HG03196 (cell line): ENCODE measurements at regions not wholly inside any gene's neighbourhood (a gene's known extent, or its start where the extent isn't known, plus 50 kb on each side); places are given as distances from the start of the nearest gene placed in this dataset.

Source experiments
- ATAC-seq: cut with Tn5 transposase; IDR thresholded peaks from one replicate; pipeline ENCODE4 v1.9.1; 2021; ENCODE audit not compliant: unreplicated experiment

DNA sequence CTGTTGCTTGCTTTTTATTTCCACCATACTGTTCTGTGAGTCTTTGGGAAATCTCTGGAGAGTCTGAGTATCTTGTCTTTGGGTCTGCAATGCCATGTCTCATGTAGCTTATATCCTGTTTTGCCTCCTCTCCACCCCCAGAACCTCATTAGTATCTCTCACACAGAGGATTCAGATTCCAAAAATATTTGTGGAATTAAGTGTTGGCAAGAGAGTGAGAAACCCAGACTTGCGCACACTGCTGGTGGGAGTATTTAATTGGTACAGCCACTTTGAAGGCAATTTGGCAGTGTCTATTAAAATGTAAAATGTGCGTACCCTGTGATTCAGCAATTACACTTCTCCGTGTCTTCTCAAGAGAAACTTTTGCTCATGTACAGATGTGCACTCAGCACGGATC, 68.6 kb downstream of the ZNF621 start:
- ATAC-seq: no peak

DNA sequence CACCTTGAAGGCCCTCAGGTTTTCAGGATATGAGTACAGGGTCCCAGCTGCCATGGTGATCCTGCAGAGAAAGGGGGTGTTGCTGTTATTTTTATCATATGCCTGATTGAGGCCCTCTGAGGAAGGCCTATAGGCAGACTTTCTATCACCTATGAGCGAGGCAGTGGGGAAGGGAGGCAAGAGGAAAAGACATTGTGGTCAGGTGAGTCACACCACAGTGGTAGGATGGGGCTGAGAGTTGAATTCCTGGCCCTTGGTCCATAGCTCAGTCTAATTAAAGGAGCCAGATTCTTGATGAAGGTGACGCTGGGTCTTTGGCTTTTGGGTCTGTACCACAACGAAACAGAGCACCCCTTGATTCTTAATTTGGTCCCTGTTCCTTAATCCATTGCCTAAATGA, 72.7 kb downstream of the ZNF621 start:
- ATAC-seq: no peak

DNA sequence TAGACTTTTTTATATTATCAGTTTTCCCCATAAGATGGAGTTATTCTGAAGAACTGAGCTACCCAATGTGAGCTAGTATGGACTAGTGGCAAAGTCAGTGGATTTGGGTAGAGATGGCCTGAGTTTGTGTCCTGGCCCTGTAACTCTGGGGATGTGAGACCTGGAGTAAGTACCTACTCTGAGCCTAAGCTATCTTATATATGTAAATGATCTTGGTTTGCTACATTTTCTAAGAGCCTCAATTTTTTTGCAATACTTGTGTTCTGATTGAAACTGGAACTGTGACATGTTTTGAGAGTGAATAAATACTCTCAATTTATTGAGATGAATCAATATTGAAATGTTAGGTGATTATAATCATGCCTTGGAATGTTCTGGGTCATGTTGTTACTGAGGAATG, 73.6 kb downstream of the ZNF621 start:
- no peak for ATAC-seq

DNA sequence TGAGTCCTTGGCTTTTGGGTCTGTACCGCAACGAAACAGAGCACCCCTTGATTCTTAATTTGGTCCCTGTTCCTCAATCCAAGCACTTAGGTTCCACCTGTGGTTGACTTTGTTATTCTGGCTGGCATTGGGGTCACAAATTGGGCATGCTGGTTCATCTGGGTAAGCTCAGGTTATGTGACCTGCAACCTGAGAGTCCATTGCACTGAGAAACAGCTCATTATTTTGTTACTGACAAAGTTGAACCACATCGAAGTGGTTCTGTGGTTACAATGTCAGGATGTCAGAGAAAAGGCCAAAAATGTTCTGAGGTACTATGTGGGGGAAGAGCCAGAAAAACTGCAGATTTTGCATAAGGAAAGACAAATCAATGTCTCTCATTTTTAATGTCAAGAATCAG, 74.2 kb downstream of the ZNF621 start:
- no peak for ATAC-seq

DNA sequence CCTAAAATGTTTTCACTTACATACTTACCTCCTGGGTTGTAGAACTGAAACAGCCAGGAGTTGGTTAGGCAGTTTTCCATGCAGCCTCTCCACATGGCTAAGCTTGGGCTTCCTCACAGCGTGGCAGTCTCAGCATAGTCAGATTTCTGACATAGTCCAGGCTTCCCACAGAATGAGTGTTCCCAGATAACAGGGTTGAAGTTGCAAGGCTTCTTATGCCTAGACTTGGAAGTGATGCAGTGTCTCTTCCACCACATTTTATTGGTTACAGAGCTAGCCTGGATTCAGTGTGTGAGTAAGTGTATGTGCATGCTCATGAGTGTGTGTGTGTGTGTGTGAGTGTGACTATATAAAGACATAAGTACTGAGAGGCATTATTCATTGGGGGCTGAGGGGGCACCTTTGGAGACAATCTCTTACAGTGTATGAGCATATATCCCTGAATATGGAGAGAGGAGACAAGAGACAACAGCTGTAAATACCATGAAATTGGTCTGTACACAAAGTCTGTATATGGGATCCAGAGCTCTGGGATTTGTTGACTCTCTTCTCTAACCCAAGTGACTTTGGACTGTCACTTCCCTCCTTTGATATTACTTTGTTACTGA, 78.1 kb downstream of the ZNF621 start:
- no peak for ATAC-seq

DNA sequence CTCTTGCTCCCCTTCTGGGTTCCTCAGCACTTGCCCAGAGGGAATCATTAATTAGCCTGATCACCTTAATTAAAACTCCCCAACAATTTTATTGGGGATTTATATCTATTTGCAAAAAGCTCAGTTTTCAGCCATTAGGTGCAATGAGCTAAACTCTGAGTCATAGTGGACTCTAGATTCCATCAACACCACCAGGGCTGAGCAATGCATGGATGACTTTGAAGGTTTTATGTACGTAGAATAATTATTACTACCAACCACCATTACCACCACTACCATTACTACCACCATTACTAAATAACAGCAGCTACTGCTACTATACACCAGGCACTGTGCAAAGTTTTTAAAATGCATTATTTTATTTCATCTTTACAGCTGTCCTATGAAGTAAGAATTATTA, 81.2 kb downstream of the ZNF621 start:
- ATAC-seq: no peak

DNA sequence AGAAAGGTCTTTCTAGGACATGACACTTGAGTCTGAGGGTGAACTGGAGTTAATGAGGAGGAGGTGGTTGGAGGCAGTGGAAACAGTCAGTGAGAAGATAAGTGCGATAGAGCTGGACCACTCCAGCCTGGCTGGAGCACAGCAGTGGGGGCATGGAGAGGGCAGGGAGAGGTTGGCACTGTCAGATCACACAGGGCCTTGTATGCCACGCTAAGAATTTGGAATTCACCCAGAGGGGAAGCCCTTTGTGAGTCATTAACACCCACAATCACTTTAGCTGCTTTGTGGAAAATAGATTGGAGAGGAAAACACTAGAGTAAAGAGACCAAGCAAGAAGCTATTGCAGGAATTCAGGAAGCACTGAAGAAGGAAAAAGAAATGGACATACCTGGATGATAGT, 83.3 kb downstream of the ZNF621 start:
- no peak for ATAC-seq

DNA sequence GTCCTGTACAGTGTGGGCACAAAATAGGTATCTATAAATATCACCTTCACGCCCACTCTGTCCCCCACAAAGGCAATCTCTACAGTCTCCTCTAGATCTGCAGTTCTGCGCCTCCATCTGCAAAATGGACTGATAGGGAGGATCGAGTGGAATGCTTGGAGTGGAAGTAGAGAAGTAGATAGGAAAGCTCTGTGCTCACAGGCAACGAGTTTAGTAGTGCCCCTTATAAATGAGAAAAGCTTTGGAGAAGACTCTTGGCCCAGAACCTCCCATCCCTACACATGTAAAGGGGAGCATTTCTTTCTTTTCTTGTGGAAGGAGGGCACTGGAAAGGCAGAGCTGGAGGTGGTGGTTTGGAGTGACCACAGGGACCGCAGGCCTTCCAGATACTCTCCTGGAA, 88.5 kb downstream of the ZNF621 start:
- no peak for ATAC-seq

DNA sequence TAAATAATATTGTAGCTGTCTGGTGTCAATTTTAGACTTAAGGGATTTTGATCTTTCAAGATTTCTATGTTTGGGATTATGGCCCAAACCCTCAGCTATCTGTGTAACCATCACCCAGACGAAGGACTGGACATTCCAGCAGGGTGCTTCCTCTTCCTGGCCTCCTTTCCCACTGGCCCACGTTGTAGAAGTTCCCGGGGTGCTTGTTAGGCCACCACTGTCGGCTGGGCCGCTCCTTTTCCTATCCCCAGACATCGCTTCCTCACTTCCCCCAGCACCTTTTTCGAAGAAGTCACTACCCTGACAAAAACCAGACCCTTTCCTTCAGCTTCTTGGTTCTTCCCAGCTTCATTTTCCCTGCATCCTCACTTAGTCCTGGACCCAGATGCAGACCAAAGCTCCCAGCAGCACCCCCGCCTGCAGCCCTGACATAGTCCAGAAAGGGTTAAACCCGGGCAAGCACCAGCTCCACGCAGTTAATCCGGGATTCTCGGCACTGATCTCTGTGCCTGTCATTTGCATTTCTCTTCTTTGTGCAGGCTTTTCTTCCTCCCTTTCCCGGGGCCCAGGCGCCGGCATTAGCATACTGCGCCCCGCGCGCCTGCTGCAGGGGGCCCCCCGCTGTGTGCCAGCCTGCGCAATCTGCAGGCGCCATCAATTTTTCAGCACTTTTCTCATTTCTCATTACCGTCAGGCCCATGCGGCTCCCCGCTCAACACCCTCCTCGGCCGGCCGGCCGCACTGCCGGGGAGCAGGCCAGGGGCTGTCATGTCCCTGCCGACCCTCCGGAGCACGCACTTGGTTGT, 90.6 kb downstream of the ZNF621 start:
- ATAC-seq: no peak

DNA sequence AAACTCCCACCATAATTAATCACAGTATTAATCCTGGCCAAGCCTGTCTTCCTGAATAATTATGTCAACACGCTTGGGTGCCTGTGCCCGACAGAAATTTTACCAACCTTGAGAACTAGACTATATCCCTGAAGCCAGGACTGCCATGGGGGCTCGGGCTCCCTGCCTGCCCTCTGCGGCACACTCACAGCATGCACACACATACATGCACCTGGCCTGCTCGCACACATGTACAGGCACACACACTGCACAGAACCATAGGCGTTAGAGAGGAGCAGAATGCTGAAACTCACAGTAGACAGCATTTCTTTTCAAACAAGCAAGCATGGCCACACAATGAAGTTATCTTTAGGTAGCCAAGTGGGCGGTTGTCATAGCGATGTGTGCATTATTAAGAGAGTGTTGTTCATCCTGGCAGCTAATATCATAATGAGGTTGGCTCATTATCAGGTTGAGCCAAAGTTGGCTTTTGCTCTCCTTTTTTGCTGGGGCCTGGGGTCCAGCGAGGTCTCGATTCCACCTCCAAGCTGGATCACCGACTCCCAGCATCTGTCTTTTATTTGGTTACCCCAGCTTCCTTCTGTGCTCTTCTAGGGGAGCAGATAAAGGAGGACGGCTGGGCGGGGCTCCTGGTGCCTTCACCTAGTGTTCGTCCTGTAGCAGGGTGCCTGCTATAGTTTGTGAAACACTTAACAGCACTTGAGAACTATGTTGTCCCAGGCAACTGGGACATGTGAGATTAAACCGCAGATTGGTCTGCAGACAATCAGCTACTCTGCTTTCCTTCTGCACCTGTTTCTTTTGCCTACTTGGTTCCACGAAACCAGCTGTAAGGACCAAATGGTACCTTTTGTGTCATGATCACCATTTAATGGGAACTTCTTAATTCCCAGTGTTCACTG, 91.4 kb downstream of the ZNF621 start:
- ATAC-seq: no peak

DNA sequence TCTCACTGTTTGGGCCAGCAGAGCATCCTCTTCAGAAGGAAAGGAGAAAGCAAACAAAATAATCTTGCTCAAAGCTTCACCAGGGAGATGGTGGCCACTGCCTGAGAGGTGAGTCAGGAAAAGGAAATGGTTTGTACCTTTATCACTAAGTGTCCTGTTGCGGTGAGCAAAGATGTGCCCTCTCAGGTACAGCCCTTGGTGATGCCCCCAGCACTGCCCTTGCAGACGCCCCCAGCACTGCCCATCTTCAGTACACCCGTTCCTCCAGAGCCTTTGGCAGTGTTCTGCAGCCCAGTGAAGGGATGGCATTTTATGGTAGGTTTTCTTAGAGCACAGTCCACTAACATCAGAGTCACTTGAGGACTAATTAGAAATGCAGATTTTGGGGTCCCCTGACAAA, 92.3 kb downstream of the ZNF621 start:
- no peak for ATAC-seq

DNA sequence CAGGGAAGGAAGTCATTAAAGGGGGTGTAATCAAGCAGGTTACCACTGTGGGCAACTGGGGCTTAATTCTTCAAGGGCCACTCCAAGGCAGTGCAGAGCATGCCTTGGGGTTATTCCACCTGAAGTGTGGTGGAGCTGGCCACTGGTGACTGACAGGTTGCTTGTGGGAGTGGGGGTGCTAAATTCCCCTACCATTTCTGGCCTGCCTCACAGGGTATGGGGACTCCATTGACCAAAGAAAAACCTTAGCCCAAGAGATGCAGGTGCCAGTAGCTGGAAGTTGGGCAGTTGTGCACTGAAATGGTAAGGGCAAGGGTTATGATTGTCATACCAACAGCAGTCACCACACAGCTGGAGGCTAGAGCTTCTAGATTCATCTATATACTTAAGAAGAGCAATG, 93.4 kb downstream of the ZNF621 start:
- no peak for ATAC-seq

DNA sequence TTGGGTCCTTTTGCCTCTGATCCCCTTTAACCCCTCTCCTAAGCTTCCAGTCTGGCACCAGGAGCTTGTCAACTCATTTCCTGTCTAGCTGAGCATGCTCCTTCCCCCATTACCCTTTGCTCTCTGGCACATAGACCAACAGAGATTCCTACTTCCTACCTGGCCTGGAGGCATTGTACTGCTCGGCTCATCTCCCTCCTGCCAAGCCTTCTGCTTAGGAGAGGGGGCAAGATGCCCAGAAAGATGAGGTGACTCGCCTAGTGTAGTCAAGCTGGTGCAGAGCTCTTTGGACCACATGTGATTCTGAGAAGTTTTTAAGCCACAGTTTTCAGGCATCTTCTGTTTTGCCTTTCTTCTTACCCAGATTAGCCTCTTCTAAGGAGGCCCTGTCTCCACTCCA, 95.4 kb downstream of the ZNF621 start:
- ATAC-seq: no peak

DNA sequence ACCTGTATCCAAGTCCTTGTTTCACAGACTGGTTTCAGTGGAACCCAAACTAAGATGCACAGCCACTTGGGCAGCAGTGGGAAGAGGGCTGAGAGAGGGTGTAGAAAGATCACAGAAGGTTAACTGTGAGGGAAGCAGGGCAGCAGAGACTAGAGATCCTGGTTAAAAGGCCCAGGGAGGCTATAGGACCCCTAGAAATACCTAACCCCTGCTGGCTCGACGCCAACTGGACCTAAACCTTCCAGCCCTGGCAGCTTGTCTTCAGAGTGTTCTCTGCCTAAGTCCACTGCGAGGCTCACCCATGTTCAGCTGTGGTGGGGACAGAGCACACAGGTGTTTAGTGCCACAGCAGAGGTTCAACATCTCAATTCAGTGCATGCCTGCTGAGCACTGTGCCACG, 96.5 kb downstream of the ZNF621 start:
- no peak for ATAC-seq

DNA sequence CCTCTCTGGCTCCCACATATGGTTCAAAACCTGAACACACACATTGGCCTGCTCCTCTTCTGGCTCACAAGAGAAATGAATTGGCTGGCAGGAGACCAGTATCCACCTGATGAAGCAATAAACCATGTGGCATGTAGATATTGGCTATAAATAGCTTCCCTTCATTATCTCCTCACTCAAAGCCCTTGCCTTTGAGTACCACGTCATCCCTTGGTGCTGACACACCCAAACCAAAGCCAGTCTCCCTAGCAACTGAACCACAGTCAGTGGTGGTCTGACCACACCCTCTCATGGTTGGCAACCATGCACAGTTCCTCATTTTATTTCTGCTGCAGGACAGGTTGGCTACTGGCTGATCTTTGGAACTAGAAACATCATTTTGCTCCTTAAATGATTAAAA, 98.8 kb downstream of the ZNF621 start:
- peak; percentile 92 for ATAC-seq

DNA sequence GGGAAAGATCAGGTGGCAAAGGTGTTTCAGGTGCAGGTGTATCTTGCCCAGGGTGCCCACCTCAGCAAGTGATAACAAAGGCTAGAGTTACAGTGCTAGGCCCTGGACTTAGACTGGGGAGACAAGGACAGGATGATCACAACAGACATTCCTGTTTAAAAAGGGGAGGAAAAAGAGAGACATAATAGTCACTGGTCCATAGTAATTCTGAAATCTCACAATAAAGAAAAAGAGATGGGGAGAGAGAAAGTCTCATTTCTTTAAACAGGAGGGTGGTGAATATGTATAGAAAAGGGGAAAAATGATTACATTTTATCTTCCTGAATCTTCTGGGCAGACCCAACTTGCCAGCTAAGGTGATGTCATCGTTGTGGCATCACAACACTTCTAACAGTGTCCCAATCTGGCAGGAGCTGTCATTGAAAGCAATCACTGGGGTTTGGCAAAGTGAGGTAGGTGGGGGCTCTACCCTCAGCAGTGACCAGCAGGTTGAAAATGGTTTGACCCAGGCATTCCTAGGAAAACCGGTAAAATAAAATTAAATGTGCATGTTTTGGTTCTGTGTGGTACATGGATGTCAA, 99.5 kb downstream of the ZNF621 start:
- ATAC-seq: no peak

DNA sequence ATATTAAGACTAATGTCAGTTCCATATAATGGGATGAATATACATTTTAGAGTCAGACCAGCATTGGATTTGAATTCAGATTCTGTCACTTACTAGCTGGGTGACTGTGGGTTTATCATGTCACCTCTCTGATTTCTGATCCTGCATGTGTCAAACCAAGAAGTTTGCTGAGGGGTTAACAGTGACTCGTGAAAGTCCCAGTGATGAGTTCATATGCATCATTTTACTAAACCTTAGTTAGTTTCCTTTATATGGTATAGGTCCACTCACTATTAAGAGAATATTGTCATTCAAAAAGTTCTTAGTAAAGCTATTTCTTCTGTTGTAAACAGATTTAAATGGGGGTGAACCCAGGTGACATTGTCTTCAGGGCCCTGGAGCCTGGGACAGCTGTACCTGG, 102.3 kb downstream of the ZNF621 start:
- no peak for ATAC-seq

DNA sequence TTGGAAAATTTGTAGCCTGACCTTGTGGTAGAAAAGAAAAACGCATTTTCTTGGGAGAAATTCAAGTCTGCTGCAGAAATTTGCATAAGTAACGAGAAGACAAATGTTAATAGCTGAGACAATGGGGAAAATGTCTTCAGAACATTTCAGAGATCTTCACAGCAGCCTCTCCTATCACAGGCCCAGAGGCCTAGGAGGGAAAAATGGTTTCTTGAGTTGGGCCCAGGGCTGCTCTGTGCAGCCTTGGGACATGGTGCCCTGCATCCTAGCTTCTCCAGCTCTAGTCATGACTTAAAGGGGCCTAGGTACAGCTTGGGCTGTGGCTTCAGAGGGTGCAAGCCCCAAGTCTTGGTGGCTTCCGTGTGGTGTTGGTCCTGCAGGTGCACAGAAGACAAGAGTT, 104.2 kb downstream of the ZNF621 start:
- no peak for ATAC-seq

DNA sequence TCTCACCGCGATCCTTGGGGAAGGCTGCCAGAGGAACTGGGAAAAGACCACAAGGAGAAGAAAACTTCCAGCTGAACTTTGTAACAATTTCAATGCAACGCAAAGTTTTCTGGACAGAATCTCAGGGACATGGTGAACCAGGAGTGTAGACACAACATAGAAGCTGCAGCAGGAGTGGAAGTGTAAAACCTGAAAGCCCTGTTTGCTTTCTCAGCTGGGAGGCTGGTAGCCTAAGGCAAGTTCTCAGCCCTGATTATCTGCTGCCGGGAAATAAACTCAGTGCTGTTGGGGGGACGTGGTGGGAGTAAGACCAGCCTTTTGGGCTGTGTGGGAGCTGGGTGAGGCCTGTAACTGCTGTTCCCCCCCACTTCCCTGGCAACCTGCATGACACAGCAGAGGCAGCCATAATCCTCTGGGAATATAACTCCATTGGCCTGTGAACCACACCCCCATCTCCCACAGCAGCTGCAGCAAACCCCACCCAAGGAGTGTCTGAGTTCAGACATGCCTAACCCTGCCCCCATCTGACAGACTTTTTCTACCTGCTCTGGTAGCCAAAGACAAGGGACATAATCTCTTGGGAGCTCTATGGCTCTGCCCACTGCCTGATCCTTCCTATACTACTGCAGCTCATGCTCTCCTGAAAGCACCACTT, 106.7 kb downstream of the ZNF621 start:
- ATAC-seq: no peak

DNA sequence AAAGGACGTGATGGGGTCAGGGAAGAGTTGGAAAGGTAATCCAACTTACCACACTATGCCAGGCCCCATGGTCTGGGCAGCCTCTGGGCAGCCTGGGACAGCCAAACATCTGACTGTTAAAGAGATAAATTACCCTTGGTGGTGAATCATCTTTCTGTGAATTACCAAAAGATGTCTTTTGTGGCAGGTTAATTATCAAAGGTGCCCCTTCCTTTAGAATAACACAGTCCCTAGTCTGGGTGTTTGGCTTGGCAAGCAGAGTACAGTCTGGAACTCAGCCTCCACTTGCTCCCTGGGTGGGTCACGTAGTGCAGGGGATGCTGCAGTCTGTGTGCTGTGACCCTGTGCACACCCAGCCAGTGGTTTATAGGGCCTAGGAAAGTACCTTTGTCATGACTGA, 113.1 kb downstream of the ZNF621 start:
- no peak for ATAC-seq

DNA sequence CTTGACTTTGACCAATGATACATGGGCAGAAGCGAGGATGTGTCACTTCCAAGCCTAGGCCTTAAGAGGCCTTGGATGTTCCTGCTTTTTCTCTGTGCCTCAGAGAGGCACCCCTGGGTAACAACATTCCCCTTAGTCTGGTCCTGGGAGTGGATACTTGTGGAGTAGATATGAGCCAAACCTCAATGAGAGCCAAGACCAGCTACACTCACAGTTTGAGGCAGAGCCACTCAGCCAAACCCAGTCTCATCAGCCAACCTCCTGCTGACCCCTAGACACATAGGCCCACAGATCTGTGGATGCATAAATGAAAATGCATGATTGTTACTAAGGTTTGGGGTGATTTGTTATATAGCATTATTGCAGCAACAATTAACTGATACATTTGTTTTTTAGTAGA, 114.2 kb downstream of the ZNF621 start:
- ATAC-seq: no peak
